MM.1S (cell line): ENCODE measurements at regions not wholly inside any gene's neighbourhood (a gene's known extent, or its start where the extent isn't known, plus 50 kb on each side); places are given as distances from the start of the nearest gene placed in this dataset.

Experiments used
- DNase-seq: peaks from one replicate; pipeline ENCODE4 v3.0.0-alpha.2; 2015
- H2AFZ ChIP-seq: fragments of 300-600 bp; sonication (generic); 2 replicates; pipeline ENCODE4 v1.6.0; 2016; ENCODE audit warnings: antibody characterized with exemption, low read length
- H3F3A ChIP-seq: fragments of 300-600 bp; sonication (generic); 2 replicates; pipeline ENCODE4 v1.6.1; 2016; ENCODE audit warnings: mild to moderate bottlenecking, antibody characterized with exemption, low read length, moderate library complexity, mixed read lengths; ENCODE audit not compliant: insufficient read depth
- H3K27ac ChIP-seq: fragments of 300-600 bp; sonication (generic); 2 replicates; pipeline ENCODE4 v1.5.1; 2016; ENCODE audit warnings: mild to moderate bottlenecking, low read length
- H3K27me3 ChIP-seq: fragments of 300-600 bp; sonication (generic); replicated peaks from 2 replicates; pipeline ENCODE4 v1.6.0; 2016; ENCODE audit warnings: low read length; ENCODE audit not compliant: insufficient read depth
- H3K36me3 ChIP-seq: fragments of 300-600 bp; sonication (generic); replicated peaks from 2 replicates; pipeline ENCODE4 v1.6.1; 2016; ENCODE audit warnings: mild to moderate bottlenecking, low read length, mixed read lengths; ENCODE audit not compliant: insufficient read depth
- H3K4me1 ChIP-seq: fragments of 300-600 bp; sonication (generic); 2 replicates; pipeline ENCODE4 v1.6.1; 2016; ENCODE audit warnings: low read length, mixed read lengths
- H3K4me2 ChIP-seq: fragments of 300-600 bp; sonication (generic); 2 replicates; pipeline ENCODE4 v1.6.0; 2016; ENCODE audit warnings: low read depth, low read length
- H3K4me3 ChIP-seq: fragments of 300-600 bp; sonication (generic); 2 replicates; pipeline ENCODE4 v1.5.1; 2016; ENCODE audit warnings: low read length, mixed read lengths
- H3K79me2 ChIP-seq: fragments of 300-600 bp; sonication (generic); 2 replicates; pipeline ENCODE4 v1.6.1; 2016; ENCODE audit warnings: mixed run types, low read length, mixed read lengths
- H3K9ac ChIP-seq: fragments of 300-600 bp; sonication (generic); 2 replicates; pipeline ENCODE4 v1.6.1; 2016; ENCODE audit warnings: low read length, mixed read lengths
- H3K9me2 ChIP-seq: fragments of 300-600 bp; sonication (generic); replicated peaks from 2 replicates; pipeline ENCODE4 v1.6.1; 2016; ENCODE audit warnings: mild to moderate bottlenecking, low read length, mixed read lengths; ENCODE audit not compliant: insufficient read depth
- H3K9me3 ChIP-seq: fragments of 300-600 bp; sonication (generic); replicated peaks from 2 replicates; pipeline ENCODE4 v1.6.1; 2016; ENCODE audit warnings: mild to moderate bottlenecking, low read length, mixed read lengths; ENCODE audit not compliant: insufficient read depth
- H4K20me1 ChIP-seq: fragments of 300-600 bp; sonication (generic); 2 replicates; pipeline ENCODE4 v1.6.1; 2016; ENCODE audit warnings: mild to moderate bottlenecking, low read length, moderate library complexity, mixed read lengths; ENCODE audit not compliant: insufficient read depth
- EZH2 ChIP-seq: fragments of 300-600 bp; sonication (generic); optimal IDR thresholded peaks from 2 replicates; pipeline ENCODE3; 2017; ENCODE audit warnings: low read depth, mild to moderate bottlenecking, antibody characterized with exemption, low read length, mixed read lengths
- EZH2phosphoT487 ChIP-seq: fragments of 300-600 bp; sonication (generic); IDR thresholded peaks from 2 replicates; pipeline ENCODE4 v1.6.1; 2018; ENCODE audit warnings: antibody characterized with exemption, low read length
- TF ChIP-seq, protein P1 (sequence below): fragments of 300-600 bp; sonication (generic); IDR thresholded peaks from 2 replicates; pipeline ENCODE4 v1.5.1; 2016; ENCODE audit warnings: antibody characterized with exemption, low read length, mixed read lengths

DNA sequence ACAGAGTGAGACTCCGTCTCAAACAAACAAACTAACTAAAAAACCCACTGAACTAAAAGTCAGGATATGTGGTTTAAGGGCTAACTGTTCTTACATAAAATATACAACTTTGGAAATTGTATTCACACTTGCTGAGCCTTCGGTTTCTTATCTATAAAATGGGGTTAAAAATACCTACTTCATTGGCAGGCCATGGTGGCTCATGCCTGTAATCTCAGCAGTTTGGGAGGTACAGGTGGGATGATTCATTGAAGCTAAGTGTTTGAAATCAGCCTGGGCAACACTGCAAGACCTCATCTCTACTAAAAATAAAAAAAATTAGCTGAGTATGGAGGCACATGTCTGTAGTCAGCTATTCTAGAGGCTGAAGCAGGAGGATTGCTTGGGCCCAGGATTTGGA is 115.4 kb upstream of the KLF6 start:
- no peak overlapping the region for H3K4me3 ChIP-seq
- H3K79me2 ChIP-seq: no peaks in the 10 kb centered on the region
- H3K36me3 ChIP-seq: no peaks in the 10 kb centered on the region
- H3K27ac ChIP-seq: no peak overlapping the region
- H3K9ac ChIP-seq: no peak overlapping the region
- TF ChIP-seq, protein P1, sequence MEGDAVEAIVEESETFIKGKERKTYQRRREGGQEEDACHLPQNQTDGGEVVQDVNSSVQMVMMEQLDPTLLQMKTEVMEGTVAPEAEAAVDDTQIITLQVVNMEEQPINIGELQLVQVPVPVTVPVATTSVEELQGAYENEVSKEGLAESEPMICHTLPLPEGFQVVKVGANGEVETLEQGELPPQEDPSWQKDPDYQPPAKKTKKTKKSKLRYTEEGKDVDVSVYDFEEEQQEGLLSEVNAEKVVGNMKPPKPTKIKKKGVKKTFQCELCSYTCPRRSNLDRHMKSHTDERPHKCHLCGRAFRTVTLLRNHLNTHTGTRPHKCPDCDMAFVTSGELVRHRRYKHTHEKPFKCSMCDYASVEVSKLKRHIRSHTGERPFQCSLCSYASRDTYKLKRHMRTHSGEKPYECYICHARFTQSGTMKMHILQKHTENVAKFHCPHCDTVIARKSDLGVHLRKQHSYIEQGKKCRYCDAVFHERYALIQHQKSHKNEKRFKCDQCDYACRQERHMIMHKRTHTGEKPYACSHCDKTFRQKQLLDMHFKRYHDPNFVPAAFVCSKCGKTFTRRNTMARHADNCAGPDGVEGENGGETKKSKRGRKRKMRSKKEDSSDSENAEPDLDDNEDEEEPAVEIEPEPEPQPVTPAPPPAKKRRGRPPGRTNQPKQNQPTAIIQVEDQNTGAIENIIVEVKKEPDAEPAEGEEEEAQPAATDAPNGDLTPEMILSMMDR: no peak
- TF ChIP-seq EZH2phosphoT487 (no peak), EZH2 (no peak)
- H4K20me1 ChIP-seq: no peaks in the 10 kb centered on the region
- H2AFZ ChIP-seq: no peak overlapping the region
- H3K27me3 ChIP-seq: no peaks in the 10 kb centered on the region
- H3K4me2 ChIP-seq: no peak overlapping the region
- H3K4me1 ChIP-seq: peaks cover 15% of the 10 kb centered on the region
- H3K9me2 ChIP-seq: no peaks in the 10 kb centered on the region
- no peaks in the 10 kb centered on the region for H3K9me3 ChIP-seq
- no peak for DNase-seq
- H3F3A ChIP-seq: no peaks in the 10 kb centered on the region

DNA sequence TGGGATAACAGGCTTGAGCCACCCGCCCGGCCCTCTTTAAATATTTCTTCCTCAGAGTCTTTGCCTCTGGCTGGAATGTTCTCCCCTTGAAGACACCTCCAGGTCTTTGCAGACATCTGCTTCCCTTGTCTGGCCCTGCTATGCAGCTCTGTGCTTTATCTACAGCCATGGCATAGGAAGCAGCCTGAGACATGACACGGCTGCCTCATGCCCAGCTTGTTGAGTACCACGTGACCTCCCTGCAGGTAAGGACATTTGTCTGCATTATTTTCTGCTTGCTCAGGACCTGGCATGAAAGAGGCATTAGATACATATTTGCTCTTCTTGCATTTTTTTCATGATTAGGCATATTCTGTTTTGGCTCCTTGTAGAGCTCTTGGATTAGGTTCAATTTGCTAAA is 113.8 kb upstream of the KLF6 start:
- H3K27ac ChIP-seq: no peak overlapping the region
- no peak overlapping the region for H2AFZ ChIP-seq
- no peak overlapping the region for H3K9ac ChIP-seq
- H3K79me2 ChIP-seq: no peaks in the 10 kb centered on the region
- H3K9me2 ChIP-seq: no peaks in the 10 kb centered on the region
- no peaks in the 10 kb centered on the region for H3K36me3 ChIP-seq
- no peak for TF ChIP-seq EZH2
- TF ChIP-seq EZH2phosphoT487: no peak
- TF ChIP-seq, protein P1: no peak
- H3F3A ChIP-seq: no peaks in the 10 kb centered on the region
- no peaks in the 10 kb centered on the region for H3K27me3 ChIP-seq
- no peak overlapping the region for H3K4me2 ChIP-seq
- no peaks in the 10 kb centered on the region for H3K9me3 ChIP-seq
- peaks cover 15% of the 10 kb centered on the region for H3K4me1 ChIP-seq
- DNase-seq: peak; percentile 50
- H4K20me1 ChIP-seq: no peaks in the 10 kb centered on the region
- no peak overlapping the region for H3K4me3 ChIP-seq

DNA sequence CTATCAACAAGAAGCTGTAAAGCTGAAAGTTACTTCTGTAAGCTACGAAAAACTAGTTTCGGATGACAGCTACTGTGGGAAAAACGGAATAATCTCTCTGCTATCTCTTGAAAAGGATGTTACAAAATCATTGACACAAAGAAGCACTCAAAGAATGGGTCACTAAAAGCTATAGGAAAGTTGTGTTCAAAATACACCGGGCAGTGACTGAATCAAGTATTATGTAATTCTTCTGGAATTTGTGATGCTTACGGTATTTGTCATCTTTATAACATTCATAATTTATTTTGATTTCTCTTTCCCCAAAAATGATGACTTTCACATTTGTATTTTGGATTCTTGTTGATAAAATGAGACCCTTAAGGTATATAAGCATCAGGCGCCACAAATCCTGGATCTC is 112.1 kb upstream of the KLF6 start:
- Histone ChIP-seq H3K79me2 (no peaks in the 10 kb centered on the region), H3K27ac (no peak overlapping the region), H3F3A (no peaks in the 10 kb centered on the region), H3K36me3 (no peaks in the 10 kb centered on the region), H3K9me2 (no peaks in the 10 kb centered on the region), H3K9ac (no peak overlapping the region), H3K27me3 (no peaks in the 10 kb centered on the region), H3K9me3 (no peaks in the 10 kb centered on the region), H4K20me1 (no peaks in the 10 kb centered on the region), H3K4me2 (no peak overlapping the region), H3K4me3 (no peak overlapping the region), H3K4me1 (peaks cover 7% of the 10 kb centered on the region; the same call in 1 of the 2 replicates), H2AFZ (no peak overlapping the region)
- no peak for TF ChIP-seq EZH2phosphoT487
- TF ChIP-seq, protein P1: no peak
- TF ChIP-seq EZH2: no peak
- DNase-seq: no peak
